Caco-2 (cell line): ENCODE measurements at regions not wholly inside any gene's neighbourhood (a gene's known extent, or its start where the extent isn't known, plus 50 kb on each side); places are given as distances from the start of the nearest gene placed in this dataset.

Source experiments
- BruUV-seq: library from RNA; stranded (reverse); fragments of 400-500 nt; replicated peaks from 2 replicates; lab custom pipeline; 2021; lab: Mats Ljungman, UMichigan
- CTCF ChIA-PET: fragments of 300-600 bp; sonication (Branson Sonifier 250); formaldehyde crosslinking; loops from one replicate; lab custom pipeline; 2022; ENCODE audit warnings: antibody characterized with exemption; lab: Charles Lee
- POLR2A ChIA-PET: fragments of 300-600 bp; sonication (Branson Sonifier 250); formaldehyde crosslinking; loops from one replicate; lab custom pipeline; 2022; ENCODE audit warnings: antibody characterized with exemption; lab: Charles Lee
- DNase-seq, 2 experiments: peaks; one replicate each; pipeline versions ENCODE4 v3.0.0 to v3.0.0-alpha.2; 2020 to 2022
- H3K27me3 ChIP-seq: replicated peaks from 2 replicates; pipeline ENCODE4 v1.6.0; 2011; ENCODE audit warnings: low read length; ENCODE audit not compliant: control insufficient read depth, insufficient read depth
- H3K36me3 ChIP-seq: 2 replicates; pipeline ENCODE4 v1.5.1; 2011; ENCODE audit warnings: low read length; ENCODE audit not compliant: control insufficient read depth, insufficient read depth
- H3K4me1 ChIP-seq: fragments of 250-450 bp; sonication (Bioruptor Pico); 2 replicates; pipeline ENCODE4 v1.5.1; 2020; ENCODE audit warnings: mild to moderate bottlenecking
- H3K4me3 ChIP-seq: 2 replicates; pipeline ENCODE4 v1.5.1; 2011; ENCODE audit warnings: low read depth, mild to moderate bottlenecking, control low read depth, low read length
- H3K9me3 ChIP-seq: fragments of 250-450 bp; sonication (Bioruptor Pico); 2 replicates; pipeline ENCODE4 v1.5.1; 2020; ENCODE audit warnings: mild to moderate bottlenecking, moderate library complexity
- H3K27ac Mint-ChIP-seq: one replicate; pipeline ENCODE4 v1.8.0; 2022; ENCODE audit warnings: mixed read lengths; ENCODE audit not compliant: unreplicated experiment
- H3K27me3 Mint-ChIP-seq: one replicate; pipeline ENCODE4 v1.8.0; 2022; ENCODE audit warnings: mixed read lengths; ENCODE audit not compliant: insufficient read depth, unreplicated experiment
- H3K36me3 Mint-ChIP-seq: one replicate; pipeline ENCODE4 v1.8.0; 2022; ENCODE audit warnings: mild to moderate bottlenecking, mixed read lengths; ENCODE audit not compliant: insufficient read depth, unreplicated experiment
- H3K4me1 Mint-ChIP-seq: one replicate; pipeline ENCODE4 v1.8.0; 2022; ENCODE audit warnings: low read depth, mixed read lengths; ENCODE audit not compliant: unreplicated experiment
- H3K4me3 Mint-ChIP-seq: one replicate; pipeline ENCODE4 v1.8.0; 2022; ENCODE audit warnings: mild to moderate bottlenecking, moderate library complexity, mixed read lengths; ENCODE audit not compliant: unreplicated experiment
- H3K9me3 Mint-ChIP-seq: one replicate; pipeline ENCODE4 v1.8.0; 2022; ENCODE audit warnings: mixed read lengths; ENCODE audit not compliant: unreplicated experiment
- CTCF ChIP-seq, 2 experiments: fragments of 200-600 bp in 1 of 2; IDR thresholded peaks; 1 replicate in 1 of 2; 2 replicates in 1 of 2; pipeline versions ENCODE4 v1.5.1 to v1.8.0; 2011 to 2022; ENCODE audit warnings: antibody characterized with exemption in 1 of 2, control low read depth in 1 of 2, inconsistent platforms in 1 of 2, low read depth in 1 of 2, low read length in 1 of 2, mild to moderate bottlenecking in 1 of 2, moderate library complexity in 1 of 2; ENCODE audit not compliant: insufficient read depth in 1 of 2, severe bottlenecking in 1 of 2, unreplicated experiment in 1 of 2
- intact Hi-C: fragments of 100-400 bp; cut with micrococcal nuclease; formaldehyde crosslinking; loops from one replicate; pipeline ENCODE4 v1.10.0; 2022; ENCODE audit not compliant: unreplicated experiment

DNA sequence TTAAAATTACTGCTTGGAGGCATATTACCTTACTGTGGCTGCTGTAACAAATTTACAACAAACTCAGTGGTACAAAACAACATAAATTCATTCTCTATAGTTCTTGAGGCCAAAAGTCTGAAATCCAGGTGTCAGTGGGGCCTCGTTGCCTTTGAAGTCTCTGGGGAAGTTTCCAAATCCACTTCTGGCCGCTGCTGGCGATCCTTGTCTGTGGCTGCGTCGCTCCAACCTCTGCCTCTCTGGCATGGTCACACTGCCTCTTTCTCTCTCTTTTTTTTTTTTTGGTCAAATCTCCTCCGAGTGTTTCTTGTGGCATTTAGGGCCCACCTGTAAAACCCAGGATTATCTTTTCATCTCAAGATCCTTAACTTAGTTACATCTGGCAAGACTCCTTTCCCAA, 182.8 kb downstream of the ST6GAL2 start:
- BruUV-seq, result no TSS peak
- ChIA-PET CTCF (no interaction called here), POLR2A (no interaction called here)

GRCh38 chr2:106704798-106705197, 181.2 kb downstream of the ST6GAL2 start:
- H3K27me3 Mint-ChIP-seq, result peaks cover 5% of the 10 kb centered on the region
- no peaks in the 10 kb centered on the region for H3K36me3 Mint-ChIP-seq

More for the DNA sequence above, 182.8 kb downstream of the ST6GAL2 start:
- H3K27me3 Mint-ChIP-seq, result peaks cover 5% of the 10 kb centered on the region
- no peak overlapping the region for H3K4me3 Mint-ChIP-seq
- Histone ChIP-seq H3K9me3 (no peaks in the 10 kb centered on the region), H3K27me3 (no peaks in the 10 kb centered on the region), H3K4me1 (no peaks in the 10 kb centered on the region), H3K36me3 (no peaks in the 10 kb centered on the region), H3K4me3 (no peak overlapping the region)
- no peaks in the 10 kb centered on the region for H3K36me3 Mint-ChIP-seq
- H3K9me3 Mint-ChIP-seq, result no peaks in the 10 kb centered on the region
- no peak overlapping the region for H3K27ac Mint-ChIP-seq
- no peaks in the 10 kb centered on the region for H3K4me1 Mint-ChIP-seq
- no peak for DNase-seq
- no peak for TF ChIP-seq CTCF (IDR thresholded peaks at IDR 0.05; ENCODE audit: insufficient read depth in 1 of 2, low read depth in 1 of 2, low read length in 1 of 2, severe bottlenecking in 1 of 2, unreplicated experiment in 1 of 2)
- intact Hi-C loops, result no loop called here

GRCh38 chr2:106705877-106706276, 180.1 kb downstream of the ST6GAL2 start:
- H3K4me3 Mint-ChIP-seq, result no peak overlapping the region
- no peak overlapping the region for H3K27ac Mint-ChIP-seq
- Histone ChIP-seq H3K9me3 (no peaks in the 10 kb centered on the region), H3K27me3 (no peaks in the 10 kb centered on the region), H3K36me3 (no peaks in the 10 kb centered on the region), H3K4me1 (no peaks in the 10 kb centered on the region), H3K4me3 (no peak overlapping the region)
- peaks cover 5% of the 10 kb centered on the region for H3K27me3 Mint-ChIP-seq
- intact Hi-C loops, result no loop called here
- no peak for TF ChIP-seq CTCF (IDR thresholded peaks at IDR 0.05; ENCODE audit: insufficient read depth in 1 of 2, low read depth in 1 of 2, low read length in 1 of 2, severe bottlenecking in 1 of 2, unreplicated experiment in 1 of 2)
- no TSS peak for BruUV-seq
- no peak for DNase-seq
- H3K4me1 Mint-ChIP-seq, result no peaks in the 10 kb centered on the region
- POLR2A ChIA-PET, result no interaction called here
- CTCF ChIA-PET, result no interaction called here
- H3K36me3 Mint-ChIP-seq, result no peaks in the 10 kb centered on the region
- no peaks in the 10 kb centered on the region for H3K9me3 Mint-ChIP-seq

More at GRCh38 chr2:106704798-106705197, 181.2 kb downstream of the ST6GAL2 start:
- no peak for TF ChIP-seq CTCF (IDR thresholded peaks at IDR 0.05; ENCODE audit: insufficient read depth in 1 of 2, low read depth in 1 of 2, low read length in 1 of 2, severe bottlenecking in 1 of 2, unreplicated experiment in 1 of 2)
- no peak overlapping the region for H3K27ac Mint-ChIP-seq
- no peaks in the 10 kb centered on the region for H3K9me3 ChIP-seq
- BruUV-seq, result no TSS peak
- ChIA-PET CTCF (no interaction called here), POLR2A (no interaction called here)
- no peak overlapping the region for H3K4me3 Mint-ChIP-seq
- H3K27me3 ChIP-seq, result no peaks in the 10 kb centered on the region
- no peaks in the 10 kb centered on the region for H3K4me1 ChIP-seq
- H3K4me1 Mint-ChIP-seq, result no peaks in the 10 kb centered on the region
- H3K4me3 ChIP-seq, result no peak overlapping the region
- no peaks in the 10 kb centered on the region for H3K36me3 ChIP-seq
- intact Hi-C loops, result no loop called here
- H3K9me3 Mint-ChIP-seq, result no peaks in the 10 kb centered on the region
- DNase-seq, result no peak
